ENCODE measurements at regions not wholly inside any gene's neighbourhood (a gene's known extent, or its start where the extent isn't known, plus 50 kb on each side); places are given as distances from the start of the nearest gene placed in this dataset.

DNA sequence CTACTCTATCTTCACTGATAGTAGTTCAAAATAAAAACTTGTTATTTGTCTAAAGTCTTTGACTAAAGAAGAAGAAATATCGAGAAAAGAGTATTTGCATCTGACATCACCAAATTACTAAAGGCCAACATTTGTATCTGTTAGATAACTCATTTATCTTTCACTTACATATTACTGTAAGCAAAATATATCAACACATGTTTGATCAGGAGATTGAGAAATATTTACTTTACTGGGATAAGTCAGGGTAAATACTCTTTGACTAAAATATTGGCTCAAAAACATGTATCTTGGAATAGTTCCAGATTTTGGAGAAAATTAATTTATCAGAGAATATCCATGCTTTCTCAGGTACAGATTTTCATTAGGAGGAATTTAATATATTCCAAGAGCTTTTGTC lies 306.0 kb downstream of the TENT5A start:
- H3K27ac ChIP-seq: no peak overlapping the region
- no peaks in the 10 kb centered on the region for H3K4me1 ChIP-seq
- no peak for TF ChIP-seq Cebpa-rat (IDR thresholded peaks at IDR 0.05)
- H3K27me3 ChIP-seq: no peaks in the 10 kb centered on the region
- H3K4me3 ChIP-seq: no peak overlapping the region
- no peaks in the 10 kb centered on the region for H4K20me1 ChIP-seq
- no peak overlapping the region for H3K9ac ChIP-seq
- H3K36me3 ChIP-seq: no peaks in the 10 kb centered on the region
- H3K4me2 ChIP-seq: no peak overlapping the region
- H3K9me3 ChIP-seq: no peaks in the 10 kb centered on the region

GRCh38 chr6:81439417-81439816 lies 313.1 kb downstream of the TENT5A start:
- TF ChIP-seq Cebpa-rat (IDR thresholded peaks at IDR 0.05): no peak
- Histone ChIP-seq H3K27ac (no peak overlapping the region), H4K20me1 (no peaks in the 10 kb centered on the region), H3K27me3 (no peaks in the 10 kb centered on the region), H3K9ac (no peak overlapping the region), H3K4me2 (no peak overlapping the region), H3K9me3 (0 out of 2 replicates have a peak, but pooled peaks cover 7% of the 10 kb centered on the region), H3K4me3 (no peak overlapping the region), H3K4me1 (no peaks in the 10 kb centered on the region), H3K36me3 (no peaks in the 10 kb centered on the region)

- Histone ChIP-seq H3K27ac (no peak overlapping the region), H3K27me3 (no peaks in the 10 kb centered on the region), H3K4me3 (no peak overlapping the region), H4K20me1 (no peaks in the 10 kb centered on the region), H3K9me3 (0 out of 2 replicates have a peak, but pooled peaks cover 7% of the 10 kb centered on the region), H3K4me1 (no peaks in the 10 kb centered on the region), H3K36me3 (no peaks in the 10 kb centered on the region), H3K4me2 (no peak overlapping the region), H3K9ac (no peak overlapping the region)
- TF ChIP-seq Cebpa-rat (IDR thresholded peaks at IDR 0.05): no peak
Measured at GRCh38 chr6:81436990-81437389, 315.5 kb downstream of the TENT5A start.

GRCh38 chr6:81413306-81413705 lies 339.2 kb downstream of the TENT5A start:
- no peaks in the 10 kb centered on the region for H4K20me1 ChIP-seq
- H3K9ac ChIP-seq: no peak overlapping the region
- no peaks in the 10 kb centered on the region for H3K36me3 ChIP-seq
- no peak for TF ChIP-seq Cebpa-rat (IDR thresholded peaks at IDR 0.05)
- H3K27me3 ChIP-seq: no peaks in the 10 kb centered on the region
- H3K27ac ChIP-seq: no peak overlapping the region
- H3K4me3 ChIP-seq: no peak overlapping the region
- no peaks in the 10 kb centered on the region for H3K9me3 ChIP-seq
- no peaks in the 10 kb centered on the region for H3K4me1 ChIP-seq
- no peak overlapping the region for H3K4me2 ChIP-seq

GRCh38 chr6:81401970-81402690 lies 350.4 kb downstream of the TENT5A start:
- Histone ChIP-seq H3K9me3 (no peaks in the 10 kb centered on the region), H3K9ac (no peak overlapping the region), H3K36me3 (no peaks in the 10 kb centered on the region), H3K27ac (no peak overlapping the region), H3K4me1 (no peaks in the 10 kb centered on the region), H3K4me2 (no peak overlapping the region), H4K20me1 (no peaks in the 10 kb centered on the region), H3K4me3 (no peak overlapping the region), H3K27me3 (no peaks in the 10 kb centered on the region)
- TF ChIP-seq Cebpa-rat (IDR thresholded peaks at IDR 0.05): no peak

DNA sequence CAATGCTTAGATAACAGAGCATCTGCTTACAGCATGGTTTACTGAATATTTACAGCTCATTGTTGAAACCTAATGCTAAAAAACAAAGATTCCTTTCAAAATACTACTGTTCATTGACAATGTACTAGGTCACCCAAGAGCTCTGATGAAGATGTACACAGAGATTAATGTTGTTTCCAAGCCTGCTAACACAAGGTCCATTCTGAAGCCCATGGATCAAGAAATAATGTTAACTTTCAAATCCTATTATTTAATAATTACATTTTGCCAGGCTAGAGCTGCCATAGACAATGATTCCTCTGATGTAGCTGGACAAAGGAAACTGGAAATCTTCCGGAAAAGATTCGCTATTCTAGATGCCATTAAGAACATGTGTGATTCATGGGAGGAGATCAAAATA lies 355.6 kb downstream of the TENT5A start:
- Histone ChIP-seq H3K36me3 (no peaks in the 10 kb centered on the region), H3K4me3 (no peak overlapping the region), H3K4me2 (no peak overlapping the region), H3K27me3 (no peaks in the 10 kb centered on the region), H3K9ac (no peak overlapping the region), H3K4me1 (no peaks in the 10 kb centered on the region), H3K9me3 (peaks cover 10% of the 10 kb centered on the region), H4K20me1 (no peaks in the 10 kb centered on the region), H3K27ac (no peak overlapping the region)
- TF ChIP-seq Cebpa-rat (IDR thresholded peaks at IDR 0.05): no peak

GRCh38 chr6:81387163-81387562 lies 365.3 kb downstream of the TENT5A start:
- Histone ChIP-seq H3K36me3 (no peaks in the 10 kb centered on the region), H4K20me1 (no peaks in the 10 kb centered on the region), H3K27me3 (no peaks in the 10 kb centered on the region), H3K4me1 (no peaks in the 10 kb centered on the region), H3K9ac (no peak overlapping the region), H3K27ac (no peak overlapping the region), H3K4me3 (no peak overlapping the region), H3K9me3 (peaks cover 2% of the 10 kb centered on the region), H3K4me2 (no peak overlapping the region)
- no peak for TF ChIP-seq Cebpa-rat (IDR thresholded peaks at IDR 0.05)

DNA sequence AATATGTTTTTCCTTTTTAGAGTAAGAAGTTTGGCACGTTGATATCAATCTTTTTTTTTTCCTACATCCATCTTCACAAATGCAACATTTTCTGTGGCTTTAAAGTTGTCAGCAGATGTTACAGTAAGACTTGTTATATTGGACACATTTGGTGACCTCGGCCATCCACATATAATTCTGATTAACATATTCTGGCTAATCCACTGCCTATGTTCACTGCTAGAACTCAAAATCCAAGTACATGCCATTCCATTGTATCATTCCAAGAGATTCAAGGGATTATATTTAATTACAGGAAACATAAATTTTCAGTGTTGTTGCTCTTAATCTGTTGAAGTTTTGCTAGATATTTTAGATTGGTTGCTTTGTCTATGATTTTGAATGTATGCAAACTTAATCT lies 367.6 kb downstream of the TENT5A start:
- no peak for TF ChIP-seq Cebpa-rat (IDR thresholded peaks at IDR 0.05)
- H3K4me2 ChIP-seq: no peak overlapping the region
- H3K27ac ChIP-seq: no peak overlapping the region
- H4K20me1 ChIP-seq: no peaks in the 10 kb centered on the region
- no peaks in the 10 kb centered on the region for H3K27me3 ChIP-seq
- H3K9me3 ChIP-seq: no peaks in the 10 kb centered on the region
- H3K4me1 ChIP-seq: no peaks in the 10 kb centered on the region
- H3K4me3 ChIP-seq: no peak overlapping the region
- H3K36me3 ChIP-seq: no peaks in the 10 kb centered on the region
- H3K9ac ChIP-seq: no peak overlapping the region

- Histone ChIP-seq H3K36me3 (no peaks in the 10 kb centered on the region), H3K9me3 (no peaks in the 10 kb centered on the region), H4K20me1 (no peaks in the 10 kb centered on the region), H3K4me3 (no peak overlapping the region), H3K27ac (no peak overlapping the region), H3K4me2 (no peak overlapping the region), H3K27me3 (no peaks in the 10 kb centered on the region), H3K4me1 (no peaks in the 10 kb centered on the region), H3K9ac (no peak overlapping the region)
- TF ChIP-seq Cebpa-rat (IDR thresholded peaks at IDR 0.05): no peak
Measured at GRCh38 chr6:81383472-81383871, 369.0 kb downstream of the TENT5A start.

DNA sequence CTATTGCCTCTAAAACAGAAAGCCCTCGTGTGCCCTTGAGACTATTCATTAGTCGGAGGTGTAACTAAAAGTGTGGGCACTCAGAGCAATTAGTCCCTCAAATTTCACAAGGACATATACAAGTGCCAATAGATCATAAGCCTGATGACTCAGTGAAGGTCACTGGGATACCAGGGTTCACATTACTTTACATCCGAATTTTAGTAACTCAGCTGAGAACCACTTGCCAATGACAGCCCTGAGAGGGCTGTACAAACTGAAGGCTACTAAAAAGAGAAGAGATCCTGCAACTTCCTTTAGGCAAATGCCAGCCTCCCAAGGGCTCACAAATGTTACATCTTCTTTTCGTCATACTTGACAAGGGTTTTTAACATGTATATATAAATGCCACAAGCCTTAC lies 369.6 kb downstream of the TENT5A start:
- no peak overlapping the region for H3K27ac ChIP-seq
- H3K9me3 ChIP-seq: no peaks in the 10 kb centered on the region
- H3K9ac ChIP-seq: no peak overlapping the region
- TF ChIP-seq Cebpa-rat (IDR thresholded peaks at IDR 0.05): no peak
- no peaks in the 10 kb centered on the region for H3K27me3 ChIP-seq
- H4K20me1 ChIP-seq: no peaks in the 10 kb centered on the region
- no peaks in the 10 kb centered on the region for H3K4me1 ChIP-seq
- no peak overlapping the region for H3K4me3 ChIP-seq
- no peaks in the 10 kb centered on the region for H3K36me3 ChIP-seq
- no peak overlapping the region for H3K4me2 ChIP-seq
